Kidney (tissue), 13 donors: ENCODE measurements at regions not wholly inside any gene's neighbourhood (a gene's known extent, or its start where the extent isn't known, plus 50 kb on each side); places are given as distances from the start of the nearest gene placed in this dataset.

Source experiments
- DNase-seq, 5 donors: peaks; one replicate each; pipeline ENCODE4 v3.0.0-alpha.2; 2013 to 2020
- FAIRE-seq: peaks from 2 replicates; lab custom pipeline; 2012; peaks lifted over from hg19 to GRCh38; lab: Jason Lieb, UNC
- H3K27ac ChIP-seq, 2 donors: one replicate each; pipeline ENCODE4 v1.7.0; 2013; ENCODE audit warnings: low read depth in 2 of 2, low read length in 2 of 2, inconsistent platforms in 1 of 2
- H3K27me3 ChIP-seq: one replicate; pipeline ENCODE4 v1.7.1; 2013; ENCODE audit warnings: low read length, inconsistent platforms; ENCODE audit not compliant: control insufficient read depth, insufficient read depth
- H3K36me3 ChIP-seq, 3 donors: one replicate each; pipeline versions ENCODE4 v1.7.0 to v1.7.1; 2013; ENCODE audit warnings: low read length in 3 of 3, control low read depth in 1 of 3, inconsistent platforms in 1 of 3; ENCODE audit not compliant: insufficient read depth in 3 of 3, control insufficient read depth in 2 of 3
- H3K4me1 ChIP-seq, 3 donors: one replicate each; pipeline versions ENCODE4 v1.7.0 to v1.7.1; 2013; ENCODE audit warnings: low read length in 3 of 3, inconsistent platforms in 1 of 3, low read depth in 1 of 3; ENCODE audit not compliant: control insufficient read depth in 2 of 3, insufficient read depth in 2 of 3
- H3K4me3 ChIP-seq, 3 donors: one replicate each; pipeline versions ENCODE4 v1.7.0 to v1.8.1; 2013; ENCODE audit warnings: low read length in 3 of 3, control low read depth in 1 of 3, inconsistent platforms in 1 of 3
- H3K9ac ChIP-seq, 3 donors: one replicate each; pipeline versions ENCODE4 v1.7.0 to v1.7.1; 2013; ENCODE audit warnings: low read length in 3 of 3, control low read depth in 1 of 3, inconsistent platforms in 1 of 3
- H3K9me3 ChIP-seq, 3 donors: one replicate each; pipeline versions ENCODE4 v1.7.0 to v1.7.1; 2013; ENCODE audit warnings: low read length in 3 of 3, control low read depth in 1 of 3, inconsistent platforms in 1 of 3; ENCODE audit not compliant: control insufficient read depth in 2 of 3, insufficient read depth in 1 of 3
- intact Hi-C: fragments of 100-400 bp; cut with DNase I; formaldehyde crosslinking; loops from one replicate; pipeline ENCODE4 v1.11.1; 2022
- TF ChIP-seq, protein P1 (sequence below): IDR thresholded peaks from 3 replicates; pipeline ENCODE4 v1.5.1; 2012; ENCODE audit warnings: mild to moderate bottlenecking, moderate library complexity, borderline replicate concordance; ENCODE audit not compliant: insufficient read depth; ENCODE audit errors: extremely low read depth
- donor health status: control.
- donor health status: control.
- donor health status: control.
- donor health status: control.
- donor health status: control.
- donor health status: DM: yes; HTN: yes; CAD: no.
- donor health status: Normal renal cell carcinoma (clear cell type).

DNA sequence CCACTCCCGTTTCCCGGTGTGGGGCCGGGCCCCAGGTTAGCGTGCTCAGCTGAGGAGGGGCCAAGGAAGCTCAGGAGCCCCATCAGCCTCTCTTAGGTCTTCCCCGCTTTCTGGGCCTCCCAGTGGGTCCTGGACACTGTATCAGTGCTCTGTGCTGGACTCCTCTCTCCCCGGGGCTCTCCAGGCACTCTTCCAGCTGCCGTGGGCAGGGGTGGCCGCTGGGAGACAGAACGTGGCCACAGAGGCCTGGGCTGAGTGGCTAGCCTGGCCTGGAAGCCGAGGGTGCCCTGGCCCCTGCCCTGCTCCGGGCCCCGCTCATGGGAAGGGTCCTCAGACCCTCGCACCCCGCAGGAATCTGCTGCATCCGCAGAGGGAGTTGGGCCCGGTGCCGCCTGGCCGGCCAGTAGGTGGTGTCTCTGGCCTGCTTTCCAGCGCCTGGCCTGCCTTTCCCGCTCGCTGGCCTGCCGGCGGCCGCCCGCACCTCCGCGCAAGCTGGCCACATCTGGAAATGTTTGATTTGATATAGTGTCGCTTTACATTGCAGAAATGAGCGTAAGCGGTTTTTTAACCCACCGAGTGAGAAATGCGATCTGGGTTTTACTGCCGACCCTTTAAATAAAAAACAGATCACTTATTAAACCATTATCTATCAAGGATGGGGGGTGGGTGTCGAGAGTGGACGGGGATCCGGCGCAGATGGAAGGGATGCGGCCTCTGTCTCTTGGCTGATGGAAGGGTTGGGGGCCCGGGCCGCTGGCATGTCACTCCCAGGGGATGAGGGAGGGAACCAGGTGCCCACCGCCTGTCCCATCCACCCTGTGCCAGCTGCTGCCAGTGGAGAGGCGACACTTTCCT, 74.4 kb upstream of the TTC34 start:
- intact Hi-C loops = no loop called here
- Histone ChIP-seq H3K9ac (no peak overlapping the region), H3K4me1 (no peaks in the 10 kb centered on the region), H3K9me3 (peaks cover 0 to 10% (median 4%) of the 10 kb centered on the region in 3 donors), H3K27me3 (peaks cover 3% of the 10 kb centered on the region), H3K36me3 (no peaks in the 10 kb centered on the region), H3K27ac (no peak overlapping the region), H3K4me3 (no peak overlapping the region)
- no peak for FAIRE-seq
- TF ChIP-seq, protein P1, sequence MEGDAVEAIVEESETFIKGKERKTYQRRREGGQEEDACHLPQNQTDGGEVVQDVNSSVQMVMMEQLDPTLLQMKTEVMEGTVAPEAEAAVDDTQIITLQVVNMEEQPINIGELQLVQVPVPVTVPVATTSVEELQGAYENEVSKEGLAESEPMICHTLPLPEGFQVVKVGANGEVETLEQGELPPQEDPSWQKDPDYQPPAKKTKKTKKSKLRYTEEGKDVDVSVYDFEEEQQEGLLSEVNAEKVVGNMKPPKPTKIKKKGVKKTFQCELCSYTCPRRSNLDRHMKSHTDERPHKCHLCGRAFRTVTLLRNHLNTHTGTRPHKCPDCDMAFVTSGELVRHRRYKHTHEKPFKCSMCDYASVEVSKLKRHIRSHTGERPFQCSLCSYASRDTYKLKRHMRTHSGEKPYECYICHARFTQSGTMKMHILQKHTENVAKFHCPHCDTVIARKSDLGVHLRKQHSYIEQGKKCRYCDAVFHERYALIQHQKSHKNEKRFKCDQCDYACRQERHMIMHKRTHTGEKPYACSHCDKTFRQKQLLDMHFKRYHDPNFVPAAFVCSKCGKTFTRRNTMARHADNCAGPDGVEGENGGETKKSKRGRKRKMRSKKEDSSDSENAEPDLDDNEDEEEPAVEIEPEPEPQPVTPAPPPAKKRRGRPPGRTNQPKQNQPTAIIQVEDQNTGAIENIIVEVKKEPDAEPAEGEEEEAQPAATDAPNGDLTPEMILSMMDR = peak; percentile 42
- DNase-seq = peak in 4 of 5 donors; percentile 69 to 86 (median 74)

- DNase-seq = no peak
- TF ChIP-seq, protein P1 = no peak
- Histone ChIP-seq H3K4me3 (no peak overlapping the region), H3K9ac (no peak overlapping the region), H3K9me3 (peaks cover 0 to 1% (median 0%) of the 10 kb centered on the region in 3 donors), H3K36me3 (no peaks in the 10 kb centered on the region), H3K27me3 (peaks cover 3% of the 10 kb centered on the region), H3K27ac (no peak overlapping the region), H3K4me1 (no peaks in the 10 kb centered on the region)
- intact Hi-C loops = no loop called here
- no peak for FAIRE-seq
These were observed 75.4 kb upstream of the TTC34 start for GRCh38 chr1:2876846-2877245.

- Histone ChIP-seq H3K4me1 (no peaks in the 10 kb centered on the region), H3K36me3 (no peaks in the 10 kb centered on the region), H3K9me3 (no peaks in the 10 kb centered on the region), H3K27ac (no peak overlapping the region), H3K4me3 (no peak overlapping the region), H3K9ac (no peak overlapping the region), H3K27me3 (peaks cover 3% of the 10 kb centered on the region)
- intact Hi-C loops = no loop called here
- no peak for DNase-seq
- TF ChIP-seq, protein P1 = no peak
- FAIRE-seq = no peak
These were observed 75.9 kb upstream of the TTC34 start for GRCh38 chr1:2877391-2877790.
